NCI-H1105 (cell line): ENCODE measurements at regions not wholly inside any gene's neighbourhood (a gene's known extent, or its start where the extent isn't known, plus 50 kb on each side); places are given as distances from the start of the nearest gene placed in this dataset.
"Not testable (repeated sequence)": the region's sequence is repeated elsewhere in the genome, so short reads cannot be mapped to it uniquely, and the experiment has no call there.

Experiments used
- DNase-seq: peaks from one replicate; lab custom pipeline; 2025; lab: John Stamatoyannopoulos, UW

GRCh38 chr1:38746941-38747600, 112.5 kb downstream of the RRAGC start:
- peak; percentile 72 for DNase-seq

GRCh38 chr1:38746402-38746935, 113.1 kb downstream of the RRAGC start:
- no peak for DNase-seq

- no peak for DNase-seq
These were observed 113.8 kb downstream of the RRAGC start for GRCh38 chr1:38745476-38746401.

- DNase-seq = no peak
These were observed 114.9 kb downstream of the RRAGC start for GRCh38 chr1:38744452-38745350.

- DNase-seq = no peak
These were observed 116.4 kb downstream of the RRAGC start for GRCh38 chr1:38743184-38743583.

- DNase-seq = no peak
These were observed 118.2 kb downstream of the RRAGC start for GRCh38 chr1:38741341-38741740.

- no peak for DNase-seq
These were observed 119.1 kb downstream of the RRAGC start for GRCh38 chr1:38740487-38740886.

- no peak for DNase-seq
These were observed 121.4 kb downstream of the RRAGC start for GRCh38 chr1:38738207-38738606.

GRCh38 chr1:38736399-38736798, 123.2 kb downstream of the RRAGC start:
- no peak for DNase-seq

- DNase-seq = no peak
These were observed 123.9 kb downstream of the RRAGC start for GRCh38 chr1:38735651-38736161.

GRCh38 chr1:38733761-38734160, 125.8 kb downstream of the RRAGC start:
- no peak for DNase-seq

GRCh38 chr1:38730511-38731397, 128.8 kb downstream of the RRAGC start:
- no peak for DNase-seq

GRCh38 chr1:38728585-38728908, 131.0 kb downstream of the RRAGC start:
- no peak for DNase-seq

- no peak for DNase-seq
These were observed 131.6 kb downstream of the RRAGC start for GRCh38 chr1:38727684-38728584.

- DNase-seq = not testable (repeated sequence)
These were observed 134.1 kb downstream of the RRAGC start for GRCh38 chr1:38725321-38725961.

- no peak for DNase-seq
These were observed 135.1 kb downstream of the RRAGC start for GRCh38 chr1:38724160-38725131.

- DNase-seq = no peak
These were observed 137.8 kb downstream of the RRAGC start for GRCh38 chr1:38721816-38722215.

GRCh38 chr1:38719880-38720279, 139.7 kb downstream of the RRAGC start:
- DNase-seq = no peak
